GM19438 (cell line): ENCODE measurements at regions not wholly inside any gene's neighbourhood (a gene's known extent, or its start where the extent isn't known, plus 50 kb on each side); places are given as distances from the start of the nearest gene placed in this dataset.
"Not testable (repeated sequence)": the region's sequence is repeated elsewhere in the genome, so short reads cannot be mapped to it uniquely, and the experiment has no call there.

Source experiments
- ATAC-seq: cut with Tn5 transposase; IDR thresholded peaks from one replicate; pipeline ENCODE4 v1.9.1; 2021; ENCODE audit warnings: low read depth; ENCODE audit not compliant: unreplicated experiment

- ATAC-seq, result no peak
Measured at GRCh38 chr12:17134315-17134714, 528.4 kb upstream of the LMO3 start.

GRCh38 chr12:17132336-17132735 is 526.4 kb upstream of the LMO3 start:
- no peak for ATAC-seq

- not testable (repeated sequence) for ATAC-seq
Measured at GRCh38 chr12:17116538-17116937, 510.6 kb upstream of the LMO3 start.

GRCh38 chr12:17110316-17110715 is 504.4 kb upstream of the LMO3 start:
- ATAC-seq, result no peak

DNA sequence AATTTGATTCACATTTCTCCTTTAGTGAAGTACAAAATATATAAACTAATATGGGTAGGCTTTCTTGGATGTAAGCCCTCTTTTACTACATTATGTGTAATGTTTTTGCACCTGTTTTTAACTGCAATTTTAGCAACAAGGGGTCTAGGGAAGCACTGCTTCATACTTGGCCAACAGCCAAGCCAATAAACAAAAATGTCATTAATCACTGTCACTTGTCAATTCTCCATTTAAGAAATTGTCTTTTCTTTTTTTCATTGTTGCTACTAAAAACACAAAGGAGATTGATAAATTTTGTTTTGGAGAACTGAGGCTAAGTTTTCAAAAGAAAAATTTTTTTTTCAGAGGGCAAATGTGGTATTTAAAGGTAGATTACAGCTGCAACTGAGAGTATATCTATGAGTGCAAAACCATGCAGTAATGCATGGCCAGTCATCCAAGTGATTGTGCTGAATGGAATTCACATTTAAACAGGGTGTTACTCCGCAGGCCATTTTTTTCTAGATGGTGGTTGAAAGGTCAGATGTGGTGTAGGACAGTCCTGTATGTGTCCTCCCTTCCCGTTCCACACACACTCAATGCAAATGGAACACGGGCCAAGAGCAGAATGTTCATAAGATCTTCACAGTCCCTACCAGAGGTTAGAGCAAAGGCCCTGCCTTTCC is 503.0 kb upstream of the LMO3 start:
- ATAC-seq, result no peak

DNA sequence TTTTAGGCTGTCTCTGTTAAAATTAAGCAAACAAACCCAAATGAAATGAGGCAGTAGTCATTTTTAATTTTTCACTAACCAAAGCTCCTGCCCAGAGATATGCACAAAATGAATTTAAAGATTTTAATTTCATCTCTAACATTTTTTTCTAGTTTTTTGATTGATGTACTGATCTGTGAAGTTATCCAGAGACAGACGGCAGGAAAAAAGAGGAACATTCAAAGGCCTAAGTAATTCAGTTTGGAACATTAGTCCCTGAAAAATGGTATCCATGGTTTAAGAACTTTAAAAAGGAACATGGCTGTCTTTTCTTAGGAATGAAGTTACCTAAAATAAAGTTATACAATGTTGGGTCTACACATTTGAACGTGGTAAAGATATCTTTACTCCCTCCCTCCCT is 498.8 kb upstream of the LMO3 start:
- ATAC-seq, result no peak

DNA sequence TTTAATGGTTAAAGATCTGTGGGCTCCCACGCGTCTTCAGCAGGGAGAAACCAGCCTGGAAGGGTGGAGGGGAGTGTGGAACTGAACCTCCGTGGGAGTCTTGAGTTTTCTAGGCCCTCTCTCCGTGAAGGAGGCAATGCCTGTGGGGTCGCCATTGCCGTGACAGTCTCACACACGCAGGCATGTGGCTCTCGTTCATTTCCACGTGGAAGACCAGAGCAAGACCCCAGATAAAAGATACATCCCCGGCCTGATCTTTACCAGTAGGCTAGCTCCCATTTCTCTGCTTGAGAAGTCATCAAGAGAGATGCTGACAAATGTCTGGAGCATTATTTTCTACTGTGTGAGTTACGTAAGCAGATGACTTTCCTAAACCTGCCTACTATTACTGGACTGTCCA is 491.7 kb upstream of the LMO3 start:
- ATAC-seq, result no peak

GRCh38 chr12:17084831-17085230 is 478.9 kb upstream of the LMO3 start:
- ATAC-seq, result no peak

- no peak for ATAC-seq
Measured at GRCh38 chr12:17079251-17079909, 473.4 kb upstream of the LMO3 start.

DNA sequence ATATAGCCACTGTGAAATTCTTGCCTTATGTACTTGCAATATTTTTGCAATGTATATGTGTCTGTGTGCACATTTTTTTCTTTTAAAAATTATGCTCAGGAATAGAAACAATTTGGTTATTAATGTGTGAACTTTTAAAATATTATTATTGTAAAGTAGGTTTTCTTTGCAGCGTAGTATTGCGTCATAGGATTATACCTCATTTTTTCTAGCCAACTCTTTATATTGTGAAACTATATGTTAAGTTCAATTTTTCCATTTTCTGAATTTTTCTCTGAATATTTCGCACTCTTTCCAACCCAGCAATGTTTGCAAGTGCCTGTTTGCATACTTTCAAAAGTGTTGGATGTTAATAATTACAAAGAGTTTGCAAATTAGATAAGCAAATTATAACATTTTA is 471.6 kb upstream of the LMO3 start:
- ATAC-seq, result no peak

DNA sequence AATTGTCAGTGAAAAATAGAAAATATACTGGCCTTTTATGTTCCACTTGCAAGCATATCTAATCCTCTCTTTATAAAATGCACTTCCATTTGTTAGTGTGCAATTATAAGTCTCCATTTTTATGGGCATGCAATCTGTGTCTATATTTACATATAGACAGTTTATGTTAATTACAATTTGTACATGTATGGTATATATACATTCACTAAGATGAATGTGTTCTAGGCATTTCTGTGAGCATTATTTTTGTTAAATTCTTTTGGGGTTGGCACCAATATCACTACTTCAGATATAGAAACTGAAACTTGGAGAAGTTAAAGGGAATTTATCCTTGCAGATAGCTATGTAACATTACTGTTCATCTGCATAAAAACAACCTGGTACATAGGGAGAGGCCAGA is 470.8 kb upstream of the LMO3 start:
- no peak for ATAC-seq

DNA sequence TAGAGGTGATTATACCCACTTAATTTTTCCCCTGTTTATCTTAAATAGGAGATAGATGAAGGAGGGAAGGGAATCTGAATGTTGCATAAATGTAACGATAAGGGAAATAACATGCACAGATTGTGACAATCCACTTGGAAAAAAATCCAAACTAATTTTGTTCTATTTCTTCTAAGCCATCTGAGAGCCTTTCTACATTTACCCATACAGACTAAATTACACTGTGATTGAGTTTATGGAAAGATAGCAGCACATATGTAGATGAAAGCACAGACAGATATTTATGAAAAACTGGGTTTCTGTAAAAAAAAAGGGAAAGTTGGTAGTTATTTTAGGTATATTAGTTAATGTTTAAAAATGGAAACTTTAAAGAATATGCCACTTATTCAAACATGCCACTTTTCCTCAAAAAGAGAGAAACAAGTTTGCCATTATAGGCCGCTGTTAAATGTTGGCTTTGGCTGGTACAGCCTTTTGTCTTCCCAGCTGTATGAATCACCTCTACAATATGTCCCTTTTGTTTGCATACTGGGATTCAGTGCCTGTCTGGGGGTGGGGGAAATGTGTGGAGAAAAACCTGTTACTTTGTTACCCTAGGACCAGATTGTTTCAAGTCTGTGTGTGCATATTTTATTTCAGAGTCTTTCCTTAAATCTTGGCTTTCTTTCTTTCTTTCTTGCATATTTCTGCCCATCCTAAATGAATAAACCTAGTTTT is 470.2 kb upstream of the LMO3 start:
- ATAC-seq, result no peak

DNA sequence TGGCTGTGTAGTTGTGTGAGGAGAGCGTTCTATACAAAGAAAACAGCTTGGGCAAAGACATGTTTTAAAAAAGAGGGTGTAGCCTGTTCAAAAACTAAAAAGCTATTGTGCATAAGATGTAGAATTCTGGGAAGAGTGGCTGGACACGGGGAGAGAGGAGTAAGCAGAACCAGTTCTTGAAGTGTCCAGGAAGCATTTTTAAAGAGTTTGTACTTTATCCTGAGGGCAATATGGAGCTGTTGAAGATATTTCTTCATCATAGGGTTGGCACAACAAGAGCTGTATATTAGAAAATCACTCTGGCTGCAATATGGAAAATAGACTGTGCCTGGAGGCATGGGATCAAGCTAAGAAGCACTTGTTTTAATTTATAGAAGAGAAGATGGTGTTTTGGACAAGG is 458.9 kb upstream of the LMO3 start:
- no peak for ATAC-seq

GRCh38 chr12:17062267-17063036 is 456.5 kb upstream of the LMO3 start:
- ATAC-seq, result no peak

- ATAC-seq, result no peak
Measured at GRCh38 chr12:17060260-17060659, 454.3 kb upstream of the LMO3 start.

DNA sequence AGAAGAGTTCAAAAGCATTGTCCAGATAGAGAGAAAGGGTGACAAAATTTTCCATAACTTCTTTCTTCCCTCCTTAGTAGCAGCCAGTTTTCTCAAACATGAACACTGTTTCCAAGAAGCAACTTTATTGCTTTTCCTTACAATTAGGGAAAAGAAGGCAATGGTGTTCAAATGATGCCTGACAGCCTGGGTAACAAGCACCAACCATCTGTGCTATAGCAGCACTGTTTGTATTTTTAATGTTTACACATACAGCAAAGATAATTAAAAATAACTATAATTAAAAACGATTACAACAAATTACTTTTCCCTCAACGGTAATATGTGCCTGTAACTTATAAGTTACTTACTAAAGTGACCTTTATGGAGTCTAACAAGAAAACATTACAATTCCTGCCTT is 450.6 kb upstream of the LMO3 start:
- no peak for ATAC-seq

GRCh38 chr12:17038923-17039322 is 433.0 kb upstream of the LMO3 start:
- ATAC-seq, result no peak

DNA sequence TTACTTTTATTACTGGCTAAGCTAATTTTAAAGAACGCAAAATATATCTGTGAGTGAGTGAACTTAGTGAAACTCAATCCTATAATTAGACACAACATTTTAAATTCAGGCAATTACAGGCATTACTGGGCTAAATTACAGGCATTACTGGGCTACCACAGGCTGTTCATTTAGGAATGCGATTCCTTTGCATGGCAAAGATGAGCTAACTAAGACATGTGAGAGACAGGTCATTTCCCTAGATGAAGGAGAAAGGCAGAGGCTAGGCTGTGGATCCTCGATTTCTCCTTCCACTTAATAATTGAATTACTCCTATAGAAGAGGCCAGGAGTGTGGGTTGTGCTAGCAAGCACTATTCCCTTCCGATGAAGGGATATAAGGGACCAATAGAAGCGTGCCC is 429.4 kb upstream of the LMO3 start:
- ATAC-seq, result no peak

DNA sequence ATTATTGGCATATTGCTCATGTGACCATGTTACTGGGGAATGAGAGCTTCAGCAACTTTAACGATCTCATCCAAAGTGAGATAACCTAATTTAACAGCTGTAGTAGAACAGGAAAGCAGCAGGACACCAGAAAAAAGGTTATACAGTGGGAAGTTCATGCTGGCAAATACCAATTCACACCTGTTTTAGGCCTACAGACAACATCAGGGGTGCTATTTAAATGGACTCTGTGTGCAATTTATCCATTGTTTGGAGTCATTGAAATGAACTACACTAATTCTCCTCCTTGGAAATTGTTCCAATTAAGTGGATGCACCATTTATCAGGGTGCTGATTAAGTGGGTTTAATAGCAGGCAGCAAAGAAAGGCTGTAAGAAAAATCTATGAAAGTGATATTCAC is 424.4 kb upstream of the LMO3 start:
- no peak for ATAC-seq

- no peak for ATAC-seq
Measured at GRCh38 chr12:17028348-17028747, 422.4 kb upstream of the LMO3 start.

DNA sequence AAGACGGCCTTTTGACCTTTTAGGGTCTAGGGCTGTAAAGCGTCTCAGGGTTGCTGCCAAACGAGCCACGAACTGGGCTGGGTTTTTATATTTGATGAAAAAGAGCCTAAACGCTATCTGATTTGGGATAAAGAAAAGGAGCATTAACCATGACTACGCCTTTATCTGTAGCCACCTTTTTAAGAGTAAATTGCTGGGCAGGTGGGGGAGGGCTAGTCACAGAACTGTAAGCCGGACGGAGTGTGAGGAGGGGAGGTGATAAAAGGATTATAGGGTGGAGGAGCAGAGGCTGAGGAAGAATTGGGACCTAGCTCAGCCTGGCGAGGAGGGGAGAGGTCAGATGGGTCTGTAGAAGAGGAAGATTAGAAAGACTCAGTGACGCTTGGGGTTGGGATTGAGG is 419.5 kb upstream of the LMO3 start:
- not testable (repeated sequence) for ATAC-seq
